ENCODE measurements at regions not wholly inside any gene's neighbourhood (a gene's known extent, or its start where the extent isn't known, plus 50 kb on each side); places are given as distances from the start of the nearest gene placed in this dataset.
"Not testable (repeated sequence)": the region's sequence is repeated elsewhere in the genome, so short reads cannot be mapped to it uniquely, and the experiment has no call there.

DNA sequence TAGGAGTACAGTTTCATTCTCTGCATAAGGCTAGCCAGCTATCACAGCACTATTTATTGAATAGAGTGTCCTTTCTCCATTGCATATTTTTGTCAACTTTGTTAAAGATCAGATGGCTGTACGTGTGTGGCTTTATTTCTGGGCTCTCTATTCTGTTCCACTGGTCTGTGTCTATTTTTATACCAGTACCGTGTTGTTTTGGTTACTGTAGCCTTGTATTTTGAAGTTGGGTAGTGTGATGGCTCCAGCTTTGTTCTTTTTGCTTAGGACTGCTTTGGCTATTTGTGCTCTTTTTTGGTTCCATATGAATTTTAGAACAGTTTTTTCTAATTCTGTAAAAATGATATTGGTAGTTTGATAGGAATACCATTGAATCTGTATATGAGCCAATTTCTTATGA, 182.1 kb upstream of the DIAPH2 start:
- intact Hi-C loops (cut with micrococcal nuclease; ENCODE audit: unreplicated experiment), result no loop called here
- H4K20me1 ChIP-seq (ENCODE audit: insufficient read depth), result no peaks in the 10 kb centered on the region
- H3K79me2 ChIP-seq (ENCODE audit: low read depth), result no peaks in the 10 kb centered on the region
- no peaks in the 10 kb centered on the region for H3K9me2 ChIP-seq (ENCODE audit: insufficient read depth)
- no peak for DNase-seq
- CTCF ChIA-PET, result no interaction called here
- H3K9me3 ChIP-seq (ENCODE audit: insufficient read depth, low read depth), result no peaks in the 10 kb centered on the region
- no peak overlapping the region for H3K4me3 ChIP-seq
- no peaks in the 10 kb centered on the region for H3K36me3 ChIP-seq (ENCODE audit: low read depth)
- no peaks in the 10 kb centered on the region for H3K4me1 ChIP-seq (replicated peaks; ENCODE audit: insufficient read depth)
- TF ChIP-seq EZH2 (IDR thresholded peaks at IDR 0.05; ENCODE audit: low read depth), result no peak
- TF ChIP-seq, protein P1, sequence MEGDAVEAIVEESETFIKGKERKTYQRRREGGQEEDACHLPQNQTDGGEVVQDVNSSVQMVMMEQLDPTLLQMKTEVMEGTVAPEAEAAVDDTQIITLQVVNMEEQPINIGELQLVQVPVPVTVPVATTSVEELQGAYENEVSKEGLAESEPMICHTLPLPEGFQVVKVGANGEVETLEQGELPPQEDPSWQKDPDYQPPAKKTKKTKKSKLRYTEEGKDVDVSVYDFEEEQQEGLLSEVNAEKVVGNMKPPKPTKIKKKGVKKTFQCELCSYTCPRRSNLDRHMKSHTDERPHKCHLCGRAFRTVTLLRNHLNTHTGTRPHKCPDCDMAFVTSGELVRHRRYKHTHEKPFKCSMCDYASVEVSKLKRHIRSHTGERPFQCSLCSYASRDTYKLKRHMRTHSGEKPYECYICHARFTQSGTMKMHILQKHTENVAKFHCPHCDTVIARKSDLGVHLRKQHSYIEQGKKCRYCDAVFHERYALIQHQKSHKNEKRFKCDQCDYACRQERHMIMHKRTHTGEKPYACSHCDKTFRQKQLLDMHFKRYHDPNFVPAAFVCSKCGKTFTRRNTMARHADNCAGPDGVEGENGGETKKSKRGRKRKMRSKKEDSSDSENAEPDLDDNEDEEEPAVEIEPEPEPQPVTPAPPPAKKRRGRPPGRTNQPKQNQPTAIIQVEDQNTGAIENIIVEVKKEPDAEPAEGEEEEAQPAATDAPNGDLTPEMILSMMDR (conservative IDR thresholded peaks at IDR 0.05), result no peak
- H2AFZ ChIP-seq, result no peak overlapping the region
- POLR2A ChIA-PET (ENCODE audit: unreplicated experiment), result no interaction called here
- H3F3A ChIP-seq (ENCODE audit: insufficient read depth, low read depth), result no peaks in the 10 kb centered on the region
- no TSS peak for BruUV-seq (replicated peaks)
- no peaks in the 10 kb centered on the region for H3K27me3 ChIP-seq (ENCODE audit: insufficient read depth, low read depth)
- no peak overlapping the region for H3K4me2 ChIP-seq
- H3K27ac ChIP-seq, result no peak overlapping the region

DNA sequence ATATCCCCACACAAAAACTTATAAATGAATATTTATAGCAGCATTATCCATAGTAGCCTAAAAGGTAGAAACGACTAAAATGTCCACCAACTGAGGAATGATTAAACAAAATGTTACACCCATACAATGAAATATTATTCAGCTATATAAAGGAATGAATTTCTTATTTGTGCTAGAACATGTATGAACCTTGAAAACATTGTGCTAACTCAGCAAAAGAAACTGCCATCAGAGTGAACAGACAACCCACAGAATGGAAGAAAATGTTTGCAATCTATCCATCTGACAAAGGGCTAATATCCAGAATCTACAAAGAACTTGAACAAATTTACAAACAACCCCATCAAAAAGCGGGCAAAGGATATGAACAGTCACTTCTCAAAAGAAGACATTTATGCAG, 155.3 kb upstream of the DIAPH2 start:
- POLR2A ChIA-PET (ENCODE audit: unreplicated experiment); intact Hi-C loops (cut with micrococcal nuclease; ENCODE audit: unreplicated experiment); H3K4me1 ChIP-seq (replicated peaks; ENCODE audit: insufficient read depth); H3K27ac ChIP-seq; H3K79me2 ChIP-seq (ENCODE audit: low read depth); H4K20me1 ChIP-seq (ENCODE audit: insufficient read depth); CTCF ChIA-PET; H3K4me3 ChIP-seq; H3K4me2 ChIP-seq; H3K36me3 ChIP-seq (ENCODE audit: low read depth); H3K27me3 ChIP-seq (ENCODE audit: insufficient read depth, low read depth); DNase-seq; BruUV-seq (replicated peaks); H2AFZ ChIP-seq; H3K9me2 ChIP-seq (ENCODE audit: insufficient read depth); H3F3A ChIP-seq (ENCODE audit: insufficient read depth, low read depth); H3K9me3 ChIP-seq (ENCODE audit: insufficient read depth, low read depth): not testable (repeated sequence)

GRCh38 chrX:96538104-96538725, 146.4 kb upstream of the DIAPH2 start:
- POLR2A ChIA-PET (ENCODE audit: unreplicated experiment), result no interaction called here
- no peaks in the 10 kb centered on the region for H3K9me3 ChIP-seq (ENCODE audit: insufficient read depth, low read depth)
- H3K4me1 ChIP-seq (replicated peaks; ENCODE audit: insufficient read depth), result peaks cover 38% of the 10 kb centered on the region
- H3K9me2 ChIP-seq (ENCODE audit: insufficient read depth), result no peaks in the 10 kb centered on the region
- H3K27ac ChIP-seq, result peak overlapping the region; percentile 93
- no peaks in the 10 kb centered on the region for H4K20me1 ChIP-seq (ENCODE audit: insufficient read depth)
- DNase-seq, result peak; percentile 40 to 90
- H3K36me3 ChIP-seq (ENCODE audit: low read depth), result no peaks in the 10 kb centered on the region
- no peaks in the 10 kb centered on the region for H3K27me3 ChIP-seq (ENCODE audit: insufficient read depth, low read depth)
- no peak for TF ChIP-seq EZH2 (IDR thresholded peaks at IDR 0.05; ENCODE audit: low read depth)
- TF ChIP-seq, protein P1 (conservative IDR thresholded peaks at IDR 0.05), result no peak
- peak overlapping the region; percentile 43; the same call in 1 of the 2 replicates for H3K4me3 ChIP-seq
- no peaks in the 10 kb centered on the region for H3K79me2 ChIP-seq (ENCODE audit: low read depth)
- BruUV-seq (replicated peaks), result no TSS peak
- H3F3A ChIP-seq (ENCODE audit: insufficient read depth, low read depth), result peaks cover 31% of the 10 kb centered on the region
- CTCF ChIA-PET, result no interaction called here
- peak overlapping the region; percentile 78 for H3K4me2 ChIP-seq
- intact Hi-C loops (cut with micrococcal nuclease; ENCODE audit: unreplicated experiment), result loop anchor here (1.0 kb wide), 2 partner anchors 131 to 165 kb away; no protein-coding TSS in a partner anchor
- H2AFZ ChIP-seq, result peak overlapping the region; percentile 72

GRCh38 chrX:96540111-96540631, 144.5 kb upstream of the DIAPH2 start:
- Histone ChIP-seq H2AFZ (0 out of 2 replicates have a peak overlapping the region, but pooled peaks have one; percentile 55), H3K79me2 (ENCODE audit: low read depth) (no peaks in the 10 kb centered on the region), H3K4me2 (peak overlapping the region; percentile 78; the same call in 1 of the 2 replicates), H3F3A (ENCODE audit: insufficient read depth, low read depth) (peaks cover 31% of the 10 kb centered on the region), H4K20me1 (ENCODE audit: insufficient read depth) (no peaks in the 10 kb centered on the region), H3K27me3 (ENCODE audit: insufficient read depth, low read depth) (no peaks in the 10 kb centered on the region), H3K4me1 (replicated peaks; ENCODE audit: insufficient read depth) (peaks cover 38% of the 10 kb centered on the region), H3K9me3 (ENCODE audit: insufficient read depth, low read depth) (no peaks in the 10 kb centered on the region), H3K9me2 (ENCODE audit: insufficient read depth) (no peaks in the 10 kb centered on the region), H3K27ac (peak overlapping the region; percentile 93), H3K36me3 (ENCODE audit: low read depth) (no peaks in the 10 kb centered on the region), H3K4me3 (no peak overlapping the region)
- TF ChIP-seq EZH2 (IDR thresholded peaks at IDR 0.05; ENCODE audit: low read depth), result no peak
- TF ChIP-seq, protein P1 (conservative IDR thresholded peaks at IDR 0.05), result no peak
- BruUV-seq (replicated peaks), result no TSS peak
- ChIA-PET CTCF (no interaction called here), POLR2A (ENCODE audit: unreplicated experiment) (no interaction called here)
- intact Hi-C loops (cut with micrococcal nuclease; ENCODE audit: unreplicated experiment), result no loop called here
- DNase-seq, result no peak

GRCh38 chrX:96546281-96546680, 138.4 kb upstream of the DIAPH2 start:
- H3K79me2 ChIP-seq (ENCODE audit: low read depth); intact Hi-C loops (cut with micrococcal nuclease; ENCODE audit: unreplicated experiment); H3K9me2 ChIP-seq (ENCODE audit: insufficient read depth); H3K27ac ChIP-seq; H3K9me3 ChIP-seq (ENCODE audit: insufficient read depth, low read depth); H4K20me1 ChIP-seq (ENCODE audit: insufficient read depth); H3K4me3 ChIP-seq; H3K36me3 ChIP-seq (ENCODE audit: low read depth); BruUV-seq (replicated peaks); H2AFZ ChIP-seq; H3K27me3 ChIP-seq (ENCODE audit: insufficient read depth, low read depth); H3F3A ChIP-seq (ENCODE audit: insufficient read depth, low read depth); POLR2A ChIA-PET (ENCODE audit: unreplicated experiment); H3K4me2 ChIP-seq; H3K4me1 ChIP-seq (replicated peaks; ENCODE audit: insufficient read depth); DNase-seq; CTCF ChIA-PET: not testable (repeated sequence)

Data from PC-9 (cell line).